Right lobe of liver (tissue), 4 donors: ENCODE measurements at regions not wholly inside any gene's neighbourhood (a gene's known extent, or its start where the extent isn't known, plus 50 kb on each side); places are given as distances from the start of the nearest gene placed in this dataset.

Source experiments
- CTCF ChIP-seq, 4 donors: fragments of 200-600 bp in 3 of 4; fragments of 450-650 bp in 1 of 4; IDR thresholded peaks; one replicate each; pipeline versions ENCODE4 v1.5.1 to v1.8.0; 2016 to 2022; ENCODE audit warnings: antibody characterized with exemption in 4 of 4, mild to moderate bottlenecking in 2 of 4
- POLR2A ChIP-seq: fragments of 450-650 bp; IDR thresholded peaks from one replicate; pipeline ENCODE4 v1.6.1; 2017; ENCODE audit warnings: antibody characterized with exemption, mild to moderate bottlenecking
- donor health status: DM: no; HTN: no; CAD: no.
- donor health status: DM: no; HTN: no; CAD: no.
- donor health status: DM: no; HTN: yes; CAD: no.

- TF ChIP-seq CTCF (IDR thresholded peaks at IDR 0.05), result no peak
- no peak for TF ChIP-seq POLR2A
These were observed 530.7 kb downstream of the CENPC start for GRCh38 chr4:67014592-67014991.
